ENCODE measurements at regions not wholly inside any gene's neighbourhood (a gene's known extent, or its start where the extent isn't known, plus 50 kb on each side); places are given as distances from the start of the nearest gene placed in this dataset.
"Not testable (repeated sequence)": the region's sequence is repeated elsewhere in the genome, so short reads cannot be mapped to it uniquely, and the experiment has no call there.

DNA sequence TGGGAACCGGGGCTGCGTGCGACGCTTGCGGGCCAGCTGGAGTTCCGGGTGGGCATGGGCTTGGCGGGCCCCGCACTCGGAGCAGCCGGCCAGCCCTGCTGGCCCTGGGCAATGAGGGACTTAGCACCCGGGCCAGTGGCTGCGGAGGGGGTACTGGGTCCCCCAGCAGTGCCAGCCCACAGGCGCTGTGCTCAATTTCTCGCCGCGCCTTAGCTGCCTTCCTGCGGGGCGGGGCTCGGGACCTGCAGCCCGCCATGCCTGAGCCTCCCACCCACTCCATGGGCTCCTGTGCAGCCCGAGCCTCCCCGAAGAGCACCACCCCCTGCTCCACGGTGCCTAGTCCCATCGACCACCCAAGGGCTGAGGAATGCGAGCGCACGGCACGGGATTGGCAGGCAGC lies 63.8 kb downstream of the PLXNA1 start:
- DNase-seq (ENCODE audit: low read depth): not testable (repeated sequence)

- no peak for DNase-seq (ENCODE audit: low read depth)
Observed at GRCh38 chr3:127049393-127049792, 66.5 kb downstream of the PLXNA1 start.

- DNase-seq (ENCODE audit: low read depth): no peak
Observed at GRCh38 chr3:127050733-127051132, 67.8 kb downstream of the PLXNA1 start.

DNA sequence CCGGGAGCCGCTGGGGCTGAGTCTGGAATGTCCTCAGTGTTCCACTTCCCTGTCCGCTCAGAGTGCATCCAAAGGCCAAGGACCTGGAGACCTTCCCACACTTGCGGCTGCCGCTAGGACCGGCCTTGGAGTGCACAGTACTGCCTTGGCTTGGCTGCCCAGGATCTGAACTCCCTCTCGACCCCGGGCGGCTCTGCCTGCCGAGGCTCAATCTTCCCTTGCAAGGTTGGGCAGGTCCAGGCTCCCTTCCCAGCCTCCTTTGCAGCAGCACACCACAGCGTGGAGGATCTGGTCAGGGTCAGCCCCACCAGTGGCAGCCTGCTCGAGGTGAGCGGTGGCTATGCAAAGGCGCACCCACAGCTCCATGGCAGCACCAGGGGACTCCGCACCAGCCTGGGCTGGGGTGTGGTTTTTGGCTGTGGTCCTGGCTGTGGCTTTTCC lies 69.2 kb downstream of the PLXNA1 start:
- DNase-seq (ENCODE audit: low read depth): no peak

DNA sequence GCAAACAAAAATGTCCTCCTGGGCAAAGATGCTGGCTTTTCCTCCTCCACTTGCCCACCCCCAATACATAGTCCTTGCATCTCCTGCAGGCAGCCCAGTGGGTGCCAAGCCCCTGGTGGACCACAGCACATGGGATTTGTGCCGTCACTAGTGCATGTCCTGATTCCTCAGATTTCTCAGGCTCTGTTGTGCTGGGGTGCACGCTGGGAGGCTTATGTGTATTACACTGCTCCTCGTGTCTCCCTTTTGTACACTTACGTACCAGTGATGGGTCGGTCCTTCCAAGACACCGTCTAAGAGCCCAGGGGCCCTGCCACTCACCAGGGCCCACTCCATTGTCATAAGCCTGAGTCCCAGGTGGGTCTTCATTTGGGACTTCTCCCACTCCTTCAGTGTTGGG lies 70.1 kb downstream of the PLXNA1 start:
- DNase-seq (ENCODE audit: low read depth): no peak

DNA sequence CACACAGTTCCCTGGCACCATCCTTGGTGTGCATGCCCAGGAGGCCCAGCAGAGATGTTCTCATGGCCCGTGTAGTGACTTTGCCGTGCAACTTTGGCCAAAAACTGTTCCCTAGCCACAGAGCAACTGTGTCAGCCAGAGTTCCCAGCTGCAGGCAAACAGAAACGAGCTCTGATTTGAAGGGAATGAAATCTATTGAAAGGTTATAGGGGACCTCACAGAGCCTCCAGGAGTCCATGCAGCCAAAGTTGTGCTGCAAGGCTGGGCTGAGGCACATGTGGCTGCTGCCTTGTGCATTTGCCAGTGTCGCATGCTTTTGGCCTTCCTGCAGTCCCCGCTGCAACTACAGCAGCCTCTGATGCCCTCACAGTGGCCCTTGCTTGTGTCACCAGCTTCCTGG lies 70.5 kb downstream of the PLXNA1 start:
- no peak for DNase-seq (ENCODE audit: low read depth)

DNA sequence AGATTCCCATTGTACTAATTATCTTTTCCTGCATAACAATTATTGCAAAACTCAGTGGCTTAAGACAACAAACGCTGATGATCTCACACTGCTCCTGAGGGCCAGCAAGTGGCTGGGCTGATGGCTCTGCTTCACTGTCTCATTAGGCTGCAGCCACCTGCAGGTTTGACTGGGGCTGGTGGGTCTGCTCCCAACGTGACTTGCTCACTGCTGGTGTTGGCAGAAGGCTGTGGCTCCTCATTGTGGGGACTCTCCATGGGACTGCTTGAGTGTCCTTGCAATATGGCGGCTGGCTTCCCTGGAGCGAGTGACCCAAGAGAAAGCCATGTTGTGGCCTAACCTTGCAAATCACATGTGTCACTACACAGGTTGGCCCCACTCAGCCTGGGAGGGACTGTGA lies 71.1 kb downstream of the PLXNA1 start:
- DNase-seq (ENCODE audit: low read depth): no peak

DNA sequence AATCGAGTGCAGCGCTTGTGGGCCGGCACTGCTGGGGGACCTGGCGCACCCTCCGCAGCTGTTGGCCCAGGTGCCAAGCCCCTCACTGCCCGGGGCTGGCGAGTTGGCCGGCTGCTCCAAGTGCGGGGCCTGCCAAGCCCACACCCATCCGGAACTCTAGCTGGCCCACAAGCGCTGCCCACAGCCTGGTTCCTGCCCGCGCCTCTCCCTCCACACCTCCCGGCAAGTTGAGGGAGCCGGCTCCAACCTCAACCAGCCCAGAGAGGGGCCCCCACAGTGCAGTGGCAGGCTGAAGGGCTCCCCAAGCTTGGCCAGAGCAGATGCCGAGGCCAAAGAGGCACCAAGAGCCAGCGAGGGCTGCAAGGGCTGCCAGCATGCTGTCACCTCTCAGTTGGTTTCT lies 73.4 kb downstream of the PLXNA1 start:
- no peak for DNase-seq (ENCODE audit: low read depth)

DNA sequence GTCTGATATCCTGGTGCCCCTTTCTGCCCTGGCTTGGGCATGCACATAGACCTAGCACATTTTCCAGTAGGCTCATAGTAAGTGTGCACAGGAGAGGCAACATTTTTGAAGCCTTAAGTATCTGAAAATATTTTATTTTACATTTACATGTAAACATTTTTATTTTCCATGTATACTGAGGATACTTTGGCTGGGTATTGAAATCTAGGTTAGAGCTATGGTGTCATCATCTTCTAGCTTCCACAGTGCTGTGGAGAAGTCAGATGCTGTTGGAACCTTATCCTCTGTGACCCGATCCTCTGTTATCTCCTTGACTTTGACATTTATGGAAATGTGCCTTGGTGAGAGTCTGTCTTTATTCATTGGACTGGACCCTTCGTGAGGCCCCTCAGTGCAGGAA lies 74.1 kb downstream of the PLXNA1 start:
- DNase-seq (ENCODE audit: low read depth): no peak

DNA sequence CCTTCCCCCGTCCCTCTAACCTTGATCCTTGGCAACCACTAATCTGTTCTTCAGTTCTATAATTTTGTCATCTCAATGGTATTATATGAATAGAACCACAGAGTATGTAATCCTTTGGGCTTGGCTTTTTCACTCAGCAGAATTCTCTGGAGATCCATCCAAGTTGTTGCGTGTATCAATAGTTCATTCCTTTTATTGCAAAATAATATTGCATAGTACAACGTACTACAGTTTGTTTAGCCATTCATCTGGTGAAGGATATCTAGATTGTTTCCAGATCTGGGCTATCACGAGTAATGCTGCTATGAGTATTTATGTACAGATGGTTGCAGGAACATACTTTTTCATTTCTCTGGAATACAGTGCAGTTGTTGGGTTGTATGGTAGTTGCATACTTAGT lies 76.2 kb downstream of the PLXNA1 start:
- no peak for DNase-seq (ENCODE audit: low read depth)

DNA sequence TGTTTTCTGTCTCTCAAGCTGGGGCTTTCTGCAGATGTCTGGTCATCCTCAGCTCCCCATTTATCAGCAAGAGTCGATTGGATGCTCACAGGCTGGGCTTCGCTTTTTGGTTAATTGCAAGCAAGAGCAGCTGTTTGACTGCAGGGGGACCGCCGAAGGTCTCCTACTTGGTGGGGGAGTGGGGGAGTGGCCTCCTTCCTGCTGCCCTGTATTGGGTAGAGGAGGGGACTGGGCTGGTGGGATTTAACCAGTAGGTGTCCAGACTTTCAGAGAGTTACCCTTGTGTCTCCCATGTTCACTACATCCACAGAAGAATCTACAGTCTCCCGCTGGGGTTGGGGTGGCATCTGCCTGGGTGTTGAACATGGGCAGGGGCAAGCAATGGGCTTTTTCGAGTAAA lies 78.7 kb downstream of the PLXNA1 start:
- no peak for DNase-seq (ENCODE audit: low read depth)

DNA sequence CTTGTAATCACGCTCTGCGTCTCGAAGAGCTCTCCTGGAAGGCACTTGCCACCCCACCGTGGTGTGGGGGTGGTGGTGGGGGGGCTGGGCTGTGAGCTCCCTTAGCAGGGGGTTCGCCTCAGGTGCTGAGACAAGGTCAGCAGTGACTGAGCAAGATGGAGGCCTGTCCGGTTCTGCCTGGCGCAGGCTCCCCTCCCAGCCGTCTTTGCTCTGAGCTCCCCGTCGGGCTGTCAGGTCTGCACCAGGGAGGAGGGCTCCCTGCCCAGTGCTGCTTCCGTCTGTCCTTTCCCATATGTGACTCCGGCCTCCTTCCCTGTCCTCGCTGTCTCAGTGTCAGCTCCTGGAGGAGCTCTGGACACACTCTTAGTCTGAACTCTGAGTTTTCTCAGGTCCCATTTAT lies 80.0 kb downstream of the PLXNA1 start:
- DNase-seq (ENCODE audit: low read depth): no peak

- no peak for DNase-seq (ENCODE audit: low read depth)
Observed at GRCh38 chr3:127063916-127064315, 81.0 kb downstream of the PLXNA1 start.

DNA sequence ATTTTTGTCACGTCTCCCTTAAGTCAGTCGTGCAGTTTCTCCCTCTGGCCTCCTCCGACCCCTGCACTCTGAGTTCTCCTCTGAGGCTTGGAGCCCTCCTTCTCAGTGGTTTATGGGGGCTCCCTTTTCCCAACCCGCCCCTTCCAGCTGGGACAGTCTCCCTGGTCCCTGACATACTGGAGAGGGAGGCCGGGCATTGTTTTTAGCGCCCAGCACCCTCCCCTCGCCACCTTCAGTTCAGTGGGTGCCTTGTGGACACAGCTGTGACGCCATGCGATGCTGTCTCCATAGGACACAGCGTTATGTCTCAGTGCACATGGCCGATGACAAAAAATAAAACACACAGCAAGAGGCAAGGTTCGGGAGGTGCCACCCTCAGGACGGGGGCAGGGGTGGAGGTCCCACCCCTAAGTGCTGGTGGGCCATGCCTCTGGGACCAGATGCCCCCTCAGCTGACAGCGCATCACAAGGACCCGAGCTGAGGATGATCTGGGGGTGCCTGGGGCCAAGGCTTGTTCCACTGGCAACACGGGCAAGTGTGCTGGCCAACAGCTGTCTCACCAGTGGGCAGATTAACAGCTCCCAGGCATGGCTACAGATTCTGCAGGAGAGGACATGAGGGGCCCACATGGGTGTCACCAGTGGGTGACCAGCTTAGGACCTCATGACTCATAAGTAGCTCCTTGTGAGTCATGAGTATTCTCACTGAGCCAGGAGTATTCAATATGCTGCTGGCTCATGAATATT lies 81.6 kb downstream of the PLXNA1 start:
- DNase-seq (ENCODE audit: low read depth): peak; percentile 68

DNA sequence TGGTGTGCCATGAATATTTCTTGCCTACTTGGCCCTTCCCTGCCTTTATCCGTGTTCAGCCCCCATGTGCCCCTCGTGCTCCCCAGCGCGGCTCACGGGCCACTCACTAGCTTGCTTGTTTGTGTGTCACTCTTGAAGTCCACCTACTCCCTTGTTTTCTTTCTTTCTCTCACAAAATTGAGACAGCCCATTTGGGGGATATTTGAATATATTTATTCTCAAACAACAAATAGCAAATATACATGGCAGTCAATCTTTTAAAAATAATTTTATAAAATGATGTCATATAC lies 82.2 kb downstream of the PLXNA1 start:
- DNase-seq (ENCODE audit: low read depth): no peak

GRCh38 chr3:127065561-127066290 lies 82.8 kb downstream of the PLXNA1 start:
- DNase-seq (ENCODE audit: low read depth): no peak

DNA sequence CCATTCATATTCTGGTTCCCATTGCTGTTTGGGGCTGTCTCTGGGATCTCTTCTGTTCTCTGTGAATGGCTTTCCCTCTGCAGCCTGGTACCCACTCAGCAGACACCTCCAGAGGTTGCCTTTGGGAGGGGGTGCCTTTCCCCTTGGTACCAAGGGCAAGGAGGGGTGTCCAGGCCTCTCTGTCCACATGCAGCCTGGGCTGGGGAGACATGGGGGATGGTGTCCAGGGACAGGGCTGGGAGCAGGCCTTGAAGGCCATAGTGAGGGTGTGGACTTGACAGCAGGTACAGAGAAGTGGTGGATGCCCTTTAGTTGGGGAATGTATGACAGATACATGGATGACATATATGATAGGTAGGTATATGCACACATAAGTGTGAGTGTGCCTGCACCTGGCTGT lies 83.7 kb downstream of the PLXNA1 start:
- DNase-seq (ENCODE audit: low read depth): no peak

- DNase-seq (ENCODE audit: low read depth): no peak
Observed at GRCh38 chr3:127067116-127067910, 84.4 kb downstream of the PLXNA1 start.

- no peak for DNase-seq (ENCODE audit: low read depth)
Observed at GRCh38 chr3:127068111-127068810, 85.3 kb downstream of the PLXNA1 start.

DNA sequence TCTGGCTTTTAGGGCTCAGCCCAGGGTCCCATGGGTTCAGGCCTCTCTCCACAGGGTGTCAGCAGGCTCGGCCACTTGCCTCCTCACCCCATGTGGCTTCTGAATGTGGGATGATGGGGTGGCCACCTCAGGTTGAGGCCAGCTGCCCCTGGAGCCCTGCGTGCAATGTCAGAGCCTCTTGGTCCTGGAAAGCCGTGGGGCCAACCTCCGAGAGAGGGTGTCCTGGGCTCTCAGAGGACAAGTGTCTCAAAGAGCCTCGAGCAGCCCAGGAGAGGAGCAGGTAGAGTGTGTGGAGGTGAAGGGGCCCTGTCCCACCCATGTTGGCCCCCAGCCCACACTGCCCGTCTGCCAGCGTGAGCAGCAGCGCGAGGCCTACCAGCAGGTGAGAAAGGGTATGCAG lies 86.0 kb downstream of the PLXNA1 start:
- DNase-seq (ENCODE audit: low read depth): no peak

GRCh38 chr3:127069814-127070440 lies 87.0 kb downstream of the PLXNA1 start:
- no peak for DNase-seq (ENCODE audit: low read depth)

DNA sequence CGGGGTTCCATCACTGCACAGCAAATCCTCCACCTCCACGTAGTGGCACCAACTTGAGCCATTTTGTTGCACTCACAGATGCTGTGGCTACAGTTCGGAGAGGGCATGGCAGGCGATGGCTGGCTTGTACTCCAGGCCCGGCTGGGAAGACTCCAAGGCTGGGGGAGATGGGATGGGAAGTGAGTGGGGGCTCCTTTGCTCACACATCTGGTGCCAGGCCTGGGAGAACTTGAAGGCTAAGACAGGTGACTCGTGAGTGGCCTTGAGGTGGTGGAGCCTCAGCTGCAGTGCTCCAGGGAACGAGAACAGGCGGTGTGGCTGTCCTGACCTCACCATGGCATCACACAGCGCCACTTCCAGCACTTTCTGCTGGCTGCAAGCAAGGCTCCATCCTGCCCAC lies 87.9 kb downstream of the PLXNA1 start:
- DNase-seq (ENCODE audit: low read depth): no peak
